HL-60 (cell line): ENCODE measurements at regions not wholly inside any gene's neighbourhood (a gene's known extent, or its start where the extent isn't known, plus 50 kb on each side); places are given as distances from the start of the nearest gene placed in this dataset.

Experiments used
- DNase-seq, 2 experiments: peaks; one replicate each; pipeline ENCODE4 v3.0.0-alpha.2; 2010 to 2020; ENCODE audit warnings: low read depth in 1 of 2, low spot score in 1 of 2
- H3K27ac ChIP-seq: fragments of 250-450 bp; sonication (Bioruptor Pico); replicated peaks from 2 replicates; pipeline ENCODE4 v1.5.1; 2020; ENCODE audit warnings: mild to moderate bottlenecking, moderate library complexity
- H3K27me3 ChIP-seq: fragments of 250-450 bp; sonication (Bioruptor Pico); 2 replicates; pipeline ENCODE4 v1.5.1; 2021; ENCODE audit warnings: mild to moderate bottlenecking, moderate library complexity; ENCODE audit not compliant: insufficient read depth, poor library complexity, severe bottlenecking
- H3K4me3 ChIP-seq: replicated peaks from 2 replicates; pipeline ENCODE4 v1.5.1; 2011; ENCODE audit warnings: mild to moderate bottlenecking, control low read depth, low read length; ENCODE audit not compliant: insufficient read depth
- GABPA ChIP-seq: IDR thresholded peaks from 2 replicates; pipeline ENCODE4 v1.6.1; 2012; ENCODE audit warnings: low read depth
- POLR2AphosphoS5 ChIP-seq: IDR thresholded peaks from 2 replicates; pipeline ENCODE4 v1.6.1; 2012; ENCODE audit warnings: low read depth
- SPI1 ChIP-seq: IDR thresholded peaks from 2 replicates; pipeline ENCODE4 v1.6.1; 2012; ENCODE audit warnings: low read depth, mild to moderate bottlenecking, borderline replicate concordance
- TF ChIP-seq, protein P1 (sequence below): IDR thresholded peaks from one replicate; pipeline ENCODE4 v1.5.1; 2011; ENCODE audit warnings: low read length, control low read depth, inconsistent platforms; ENCODE audit not compliant: insufficient read depth
- TF ChIP-seq, protein P2 (sequence below): IDR thresholded peaks from 2 replicates; pipeline ENCODE4 v1.6.1; 2012; ENCODE audit warnings: low read depth; ENCODE audit not compliant: insufficient replicate concordance

DNA sequence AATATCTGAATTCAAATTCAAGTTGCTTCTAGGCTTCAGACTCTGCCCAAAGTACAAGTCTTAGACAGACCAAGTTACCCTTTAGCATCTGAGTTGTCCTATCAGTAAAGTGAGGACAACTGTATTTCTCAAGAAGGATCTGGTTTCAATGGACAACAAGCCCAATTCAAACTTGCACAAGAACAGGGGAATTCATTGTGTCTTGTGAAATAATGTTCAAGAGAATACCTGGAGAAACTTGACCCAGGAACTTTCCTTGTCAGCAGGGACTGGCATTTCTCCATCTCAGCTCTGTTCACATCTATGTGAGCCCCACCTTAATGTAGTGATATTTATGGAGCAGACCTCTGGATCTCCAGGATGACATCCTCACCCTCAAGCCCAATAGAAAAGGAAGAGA is 894.9 kb upstream of the SLC10A2 start:
- Histone ChIP-seq H3K27ac (no peak overlapping the region), H3K27me3 (peaks cover 2% of the 10 kb centered on the region), H3K4me3 (no peak overlapping the region)
- DNase-seq = no peak
- TF ChIP-seq POLR2AphosphoS5 (no peak), SPI1 (no peak), GABPA (no peak)
- TF ChIP-seq, protein P1, sequence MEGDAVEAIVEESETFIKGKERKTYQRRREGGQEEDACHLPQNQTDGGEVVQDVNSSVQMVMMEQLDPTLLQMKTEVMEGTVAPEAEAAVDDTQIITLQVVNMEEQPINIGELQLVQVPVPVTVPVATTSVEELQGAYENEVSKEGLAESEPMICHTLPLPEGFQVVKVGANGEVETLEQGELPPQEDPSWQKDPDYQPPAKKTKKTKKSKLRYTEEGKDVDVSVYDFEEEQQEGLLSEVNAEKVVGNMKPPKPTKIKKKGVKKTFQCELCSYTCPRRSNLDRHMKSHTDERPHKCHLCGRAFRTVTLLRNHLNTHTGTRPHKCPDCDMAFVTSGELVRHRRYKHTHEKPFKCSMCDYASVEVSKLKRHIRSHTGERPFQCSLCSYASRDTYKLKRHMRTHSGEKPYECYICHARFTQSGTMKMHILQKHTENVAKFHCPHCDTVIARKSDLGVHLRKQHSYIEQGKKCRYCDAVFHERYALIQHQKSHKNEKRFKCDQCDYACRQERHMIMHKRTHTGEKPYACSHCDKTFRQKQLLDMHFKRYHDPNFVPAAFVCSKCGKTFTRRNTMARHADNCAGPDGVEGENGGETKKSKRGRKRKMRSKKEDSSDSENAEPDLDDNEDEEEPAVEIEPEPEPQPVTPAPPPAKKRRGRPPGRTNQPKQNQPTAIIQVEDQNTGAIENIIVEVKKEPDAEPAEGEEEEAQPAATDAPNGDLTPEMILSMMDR = no peak
- TF ChIP-seq, protein P2, sequence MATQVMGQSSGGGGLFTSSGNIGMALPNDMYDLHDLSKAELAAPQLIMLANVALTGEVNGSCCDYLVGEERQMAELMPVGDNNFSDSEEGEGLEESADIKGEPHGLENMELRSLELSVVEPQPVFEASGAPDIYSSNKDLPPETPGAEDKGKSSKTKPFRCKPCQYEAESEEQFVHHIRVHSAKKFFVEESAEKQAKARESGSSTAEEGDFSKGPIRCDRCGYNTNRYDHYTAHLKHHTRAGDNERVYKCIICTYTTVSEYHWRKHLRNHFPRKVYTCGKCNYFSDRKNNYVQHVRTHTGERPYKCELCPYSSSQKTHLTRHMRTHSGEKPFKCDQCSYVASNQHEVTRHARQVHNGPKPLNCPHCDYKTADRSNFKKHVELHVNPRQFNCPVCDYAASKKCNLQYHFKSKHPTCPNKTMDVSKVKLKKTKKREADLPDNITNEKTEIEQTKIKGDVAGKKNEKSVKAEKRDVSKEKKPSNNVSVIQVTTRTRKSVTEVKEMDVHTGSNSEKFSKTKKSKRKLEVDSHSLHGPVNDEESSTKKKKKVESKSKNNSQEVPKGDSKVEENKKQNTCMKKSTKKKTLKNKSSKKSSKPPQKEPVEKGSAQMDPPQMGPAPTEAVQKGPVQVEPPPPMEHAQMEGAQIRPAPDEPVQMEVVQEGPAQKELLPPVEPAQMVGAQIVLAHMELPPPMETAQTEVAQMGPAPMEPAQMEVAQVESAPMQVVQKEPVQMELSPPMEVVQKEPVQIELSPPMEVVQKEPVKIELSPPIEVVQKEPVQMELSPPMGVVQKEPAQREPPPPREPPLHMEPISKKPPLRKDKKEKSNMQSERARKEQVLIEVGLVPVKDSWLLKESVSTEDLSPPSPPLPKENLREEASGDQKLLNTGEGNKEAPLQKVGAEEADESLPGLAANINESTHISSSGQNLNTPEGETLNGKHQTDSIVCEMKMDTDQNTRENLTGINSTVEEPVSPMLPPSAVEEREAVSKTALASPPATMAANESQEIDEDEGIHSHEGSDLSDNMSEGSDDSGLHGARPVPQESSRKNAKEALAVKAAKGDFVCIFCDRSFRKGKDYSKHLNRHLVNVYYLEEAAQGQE = no peak

DNA sequence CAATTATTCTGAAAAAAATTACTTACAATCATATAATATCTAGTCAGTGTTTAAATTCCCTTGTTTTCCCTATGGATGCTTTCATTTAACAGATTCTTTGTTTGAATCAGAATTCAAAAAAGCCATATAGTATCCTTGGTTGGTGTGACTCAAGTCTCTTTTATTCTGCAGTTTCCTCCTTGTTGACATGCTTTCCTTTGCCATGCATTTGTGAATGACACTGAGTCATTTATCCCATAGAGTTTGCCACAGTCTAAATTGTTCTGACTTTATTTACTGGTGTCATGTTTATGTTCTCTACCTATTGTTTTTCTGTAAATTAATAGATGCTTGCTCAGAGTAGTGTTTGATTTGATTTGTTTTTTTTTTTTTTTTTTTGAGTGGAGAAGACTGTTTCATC is 893.8 kb upstream of the SLC10A2 start:
- no peak overlapping the region for H3K27ac ChIP-seq
- TF ChIP-seq SPI1 = no peak
- TF ChIP-seq POLR2AphosphoS5 = no peak
- TF ChIP-seq, protein P2 = no peak
- TF ChIP-seq, protein P1 = no peak
- no peak for TF ChIP-seq GABPA
- H3K4me3 ChIP-seq = no peak overlapping the region
- no peaks in the 10 kb centered on the region for H3K27me3 ChIP-seq
- DNase-seq = no peak

DNA sequence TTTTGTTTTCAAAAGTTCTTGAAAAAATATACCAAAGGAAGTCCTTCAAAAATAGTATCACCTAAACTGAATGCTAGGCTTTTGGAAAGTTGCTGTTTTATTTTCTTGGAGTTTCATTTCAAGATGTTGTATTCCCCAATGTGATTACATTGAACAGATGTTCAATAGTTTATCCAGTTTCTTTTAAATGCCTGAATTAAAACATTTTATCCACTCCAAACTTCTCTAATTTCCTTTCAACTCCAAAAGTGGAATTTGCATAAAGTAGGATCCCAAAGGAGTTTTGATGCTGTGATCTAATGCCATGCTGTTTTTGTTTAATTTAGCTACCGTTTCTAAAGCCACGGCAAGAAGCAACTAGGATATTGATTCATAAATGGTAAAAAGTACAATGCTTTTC is 892.5 kb upstream of the SLC10A2 start:
- no peak for TF ChIP-seq GABPA
- TF ChIP-seq, protein P1 = no peak
- Histone ChIP-seq H3K4me3 (no peak overlapping the region), H3K27ac (no peak overlapping the region), H3K27me3 (no peaks in the 10 kb centered on the region)
- no peak for DNase-seq

DNA sequence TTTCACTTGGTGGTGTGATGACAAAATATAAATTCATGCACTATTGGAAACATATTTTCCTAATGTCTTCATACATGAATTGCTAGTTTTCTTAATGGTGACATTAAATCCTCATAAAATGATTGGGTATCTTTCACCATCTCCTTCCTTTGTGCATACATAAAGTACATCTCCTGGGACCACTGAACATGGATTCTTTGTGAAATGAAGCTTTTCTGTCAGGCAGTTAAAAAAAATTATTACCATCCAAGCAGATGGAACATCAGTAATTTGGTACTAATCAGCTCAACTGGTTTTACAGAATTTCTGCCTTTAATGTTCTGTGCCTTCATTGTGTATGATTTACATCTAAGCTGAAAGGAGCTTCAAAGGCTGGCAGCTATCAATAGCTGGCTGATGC is 891.7 kb upstream of the SLC10A2 start:
- Histone ChIP-seq H3K4me3 (no peak overlapping the region), H3K27ac (no peak overlapping the region), H3K27me3 (no peaks in the 10 kb centered on the region)
- no peak for DNase-seq
- TF ChIP-seq GABPA (no peak), SPI1 (no peak), POLR2AphosphoS5 (no peak)
- TF ChIP-seq, protein P1 = no peak
- TF ChIP-seq, protein P2 = no peak
